Esophagus squamous epithelium (tissue), 5 donors: ENCODE measurements at regions not wholly inside any gene's neighbourhood (a gene's known extent, or its start where the extent isn't known, plus 50 kb on each side); places are given as distances from the start of the nearest gene placed in this dataset.

ENCODE experiments used
- DNase-seq: peaks from one replicate; lab custom pipeline; 2025; lab: John Stamatoyannopoulos, UW
- H3K27ac ChIP-seq, 4 donors: fragments of 200-600 bp; sonication (generic); one replicate each; pipeline ENCODE4 v1.5.1; 2016 to 2019; ENCODE audit warnings: mild to moderate bottlenecking in 1 of 4
- H3K27me3 ChIP-seq, 4 donors: fragments of 200-600 bp; sonication (generic); 1 replicate in 3 of 4; 2 replicates in 1 of 4; pipeline versions ENCODE4 v1.5.1 to v1.6.0; 2017 to 2021; ENCODE audit warnings: antibody characterized with exemption in 1 of 4
- H3K36me3 ChIP-seq, 3 donors: fragments of 200-600 bp; sonication (generic); one replicate each; pipeline ENCODE4 v1.5.1; 2016 to 2019
- H3K4me1 ChIP-seq, 3 donors: fragments of 200-600 bp; sonication (generic); one replicate each; pipeline ENCODE4 v1.5.1; 2017 to 2019
- H3K4me3 ChIP-seq, 4 donors: fragments of 200-600 bp; sonication (generic); 1 replicate in 3 of 4; 2 replicates in 1 of 4; pipeline ENCODE4 v1.5.1; 2016 to 2019; ENCODE audit warnings: mild to moderate bottlenecking in 2 of 4, moderate library complexity in 1 of 4
- H3K9me3 ChIP-seq, 3 donors: fragments of 200-600 bp; sonication (generic); one replicate each; pipeline ENCODE4 v1.5.1; 2016 to 2019
- CTCF ChIP-seq, 6 experiments: fragments of 450-650 bp in 4 of 6; fragments of 200-600 bp in 2 of 6; sonication (generic) in 2 of 6; IDR thresholded peaks; one replicate each; pipeline ENCODE4 v1.5.1; 2016 to 2019; ENCODE audit warnings: antibody characterized with exemption in 6 of 6, mild to moderate bottlenecking in 4 of 6, moderate library complexity in 4 of 6
- POLR2A ChIP-seq, 4 donors: fragments of 450-650 bp; IDR thresholded peaks; one replicate each; pipeline ENCODE4 v1.6.1; 2017; ENCODE audit warnings: antibody characterized with exemption in 4 of 4, mild to moderate bottlenecking in 4 of 4, moderate library complexity in 3 of 4
- WGBS, 2 donors: methylation state at CpG; one replicate each; pipeline ENCODE4 v1.1.5; 2018; 5-methylcytosine and 5-hydroxymethylcytosine counted together
- intact Hi-C: fragments of 100-400 bp; cut with DNase I; formaldehyde crosslinking; loops from one replicate; pipeline ENCODE4 v1.15.0; 2022
- donor health status: DM: yes; HTN: yes; CAD: no.

DNA sequence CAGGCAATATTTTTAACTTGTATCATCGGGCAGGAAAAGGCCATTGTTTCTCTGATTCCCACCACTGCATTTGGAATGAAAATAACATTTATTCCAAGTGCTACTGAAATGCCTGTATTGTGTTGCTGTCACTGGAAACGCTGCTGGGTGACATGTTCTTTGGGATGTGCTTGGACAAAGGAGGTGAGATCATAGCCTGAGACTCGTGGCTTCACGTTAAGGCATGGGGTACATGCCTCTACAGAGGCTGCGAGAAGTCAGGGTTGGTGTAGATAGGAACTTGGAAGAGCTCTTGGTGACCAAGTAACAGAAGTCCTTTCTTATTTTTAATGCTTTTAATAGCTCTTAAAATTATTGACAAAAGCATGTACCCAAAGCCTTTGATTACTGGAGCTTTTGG is 58.8 kb upstream of the MAF start:
- TF ChIP-seq CTCF (IDR thresholded peaks at IDR 0.05): no peak
- TF ChIP-seq POLR2A (IDR thresholded peaks at IDR 0.05): no peak
- 40 to 44% methylated on average over 5 of the region's 5 CpGs for WGBS, 2 donors

DNA sequence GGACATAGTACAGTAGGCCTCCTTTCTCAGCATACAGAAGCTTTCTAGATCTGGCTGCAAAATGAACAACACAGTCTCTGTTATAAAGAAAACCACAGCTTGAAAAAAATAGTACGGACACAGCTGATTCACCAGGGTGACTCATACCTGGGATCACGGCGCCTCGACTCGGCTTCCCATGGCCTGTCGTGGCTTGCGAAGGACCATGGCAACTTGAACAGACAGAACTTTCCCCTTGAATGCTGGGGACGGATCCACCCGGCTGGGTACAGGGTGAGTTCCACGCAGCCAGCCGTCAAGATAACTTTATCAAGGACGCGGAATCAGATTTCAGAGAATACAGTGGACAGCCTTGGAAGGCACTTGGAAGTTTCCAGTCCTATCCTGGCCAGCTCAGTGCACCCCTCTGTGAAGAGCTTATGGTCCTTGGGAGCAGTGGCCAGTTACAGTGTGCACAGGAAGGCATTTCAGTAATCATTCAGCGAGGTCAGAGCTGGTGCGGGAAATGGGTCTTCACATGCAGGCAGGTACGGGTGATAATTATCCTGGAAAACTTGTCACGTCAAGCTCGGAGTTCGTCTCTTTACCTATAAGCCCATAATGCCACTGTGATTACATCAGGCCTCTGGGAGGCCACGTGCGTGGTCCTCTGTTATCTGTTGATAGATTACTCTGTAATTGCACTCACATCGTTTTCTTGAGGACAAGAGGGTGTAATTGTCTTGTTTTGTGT is 57.9 kb upstream of the MAF start:
- Histone ChIP-seq H3K4me1 (peaks cover 18 to 75% (median 24%) of the 10 kb centered on the region in 3 donors), H3K4me3 (peak overlapping the region in 1 of 4 donors; percentile 22), H3K27me3 (no peaks in the 10 kb centered on the region), H3K27ac (peak overlapping the region; percentile 68 to 86 (median 82)), H3K36me3 (no peaks in the 10 kb centered on the region), H3K9me3 (no peaks in the 10 kb centered on the region)
- DNase-seq: no peak
- intact Hi-C loops: no loop called here
- WGBS, 2 donors: 37 to 59% methylated on average over 12 to 22 of the region's 22 CpGs
- TF ChIP-seq CTCF (IDR thresholded peaks at IDR 0.05) (no peak), POLR2A (IDR thresholded peaks at IDR 0.05) (no peak)

More for the DNA sequence above, 58.8 kb upstream of the MAF start:
- no peak for DNase-seq
- intact Hi-C loops: no loop called here
- peak overlapping the region in 3 of 4 donors; percentile 68 to 86 (median 81) for H3K27ac ChIP-seq
- peaks cover 18 to 75% (median 24%) of the 10 kb centered on the region in 3 donors for H3K4me1 ChIP-seq
- H3K9me3 ChIP-seq: no peaks in the 10 kb centered on the region
- H3K27me3 ChIP-seq: no peaks in the 10 kb centered on the region
- H3K36me3 ChIP-seq: no peaks in the 10 kb centered on the region
- H3K4me3 ChIP-seq: no peak overlapping the region

DNA sequence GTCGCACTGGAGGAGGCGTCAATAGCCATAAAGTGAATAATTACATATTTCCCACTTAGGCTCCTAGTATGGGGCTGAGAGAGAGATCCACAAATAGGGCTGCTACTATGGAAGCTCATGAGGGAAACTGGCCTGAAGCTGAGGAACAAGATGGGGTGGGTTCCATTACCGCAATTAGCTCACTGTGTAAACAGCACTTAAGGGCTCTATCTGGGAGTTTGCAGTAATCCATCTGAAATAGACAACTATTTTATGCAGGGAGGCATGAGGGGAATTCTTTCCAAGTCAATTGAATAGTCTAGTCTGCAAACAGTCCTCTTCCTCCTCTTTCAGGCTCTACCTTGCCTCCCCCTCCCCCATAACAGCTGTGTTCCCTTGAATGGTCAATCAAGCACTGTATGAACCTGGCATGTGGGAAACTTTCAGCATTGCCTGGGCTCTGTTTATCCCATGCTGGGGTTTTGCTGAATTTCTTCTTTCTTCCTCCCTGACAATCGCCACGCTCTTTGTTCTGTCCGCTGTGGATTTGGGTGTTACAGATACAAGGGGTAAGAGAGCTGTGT is 56.1 kb upstream of the MAF start:
- no peak for DNase-seq
- no peaks in the 10 kb centered on the region for H3K9me3 ChIP-seq

GRCh38 chr16:79653373-79653891 is 52.9 kb upstream of the MAF start:
- Histone ChIP-seq H3K36me3 (no peaks in the 10 kb centered on the region), H3K9me3 (no peaks in the 10 kb centered on the region), H3K4me3 (no peak overlapping the region), H3K27ac (peak overlapping the region; percentile 25 to 77 (median 45)), H3K27me3 (no peaks in the 10 kb centered on the region), H3K4me1 (peaks cover 17 to 72% (median 24%) of the 10 kb centered on the region in 3 donors)
- TF ChIP-seq CTCF (IDR thresholded peaks at IDR 0.05) (no peak), POLR2A (IDR thresholded peaks at IDR 0.05) (no peak)
- intact Hi-C loops: no loop called here
- no peak for DNase-seq
- 19 to 24% methylated on average over 3 to 5 of the region's 6 CpGs for WGBS, 2 donors

More for the DNA sequence above, 56.1 kb upstream of the MAF start:
- intact Hi-C loops: no loop called here
- H3K4me3 ChIP-seq: no peak overlapping the region
- H3K36me3 ChIP-seq: no peaks in the 10 kb centered on the region
- TF ChIP-seq CTCF (IDR thresholded peaks at IDR 0.05) (no peak), POLR2A (IDR thresholded peaks at IDR 0.05) (no peak)
- no peaks in the 10 kb centered on the region for H3K27me3 ChIP-seq
- WGBS, 2 donors: 80 to 81% methylated on average over 3 to 4 of the region's 6 CpGs
- H3K4me1 ChIP-seq: peaks cover 22 to 81% (median 23%) of the 10 kb centered on the region in 3 donors
- H3K27ac ChIP-seq: peak overlapping the region in 2 of 4 donors; percentile 5 to 49

DNA sequence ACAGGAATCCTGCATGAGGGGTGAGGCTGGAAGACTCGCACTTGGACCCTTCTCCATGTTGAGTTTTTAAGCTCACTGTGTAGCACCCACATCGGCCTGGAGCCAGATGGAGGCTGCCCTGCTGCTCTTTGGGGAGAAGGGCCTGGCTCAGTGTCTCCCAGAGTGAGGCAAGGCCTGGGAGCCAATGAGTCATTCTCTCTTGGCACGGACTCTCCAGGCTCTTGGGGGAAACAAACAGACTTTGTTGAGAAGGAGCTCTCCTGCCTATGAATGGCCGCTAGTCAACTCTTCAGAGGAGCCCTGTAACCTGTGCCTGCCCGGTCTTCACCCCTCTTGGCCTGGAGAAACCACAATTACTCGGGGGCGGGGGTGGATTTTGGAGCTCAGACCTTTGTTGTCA is 50.8 kb upstream of the MAF start:
- no peaks in the 10 kb centered on the region for H3K9me3 ChIP-seq
- no peak for DNase-seq
- H3K27me3 ChIP-seq: no peaks in the 10 kb centered on the region
- TF ChIP-seq POLR2A (IDR thresholded peaks at IDR 0.05) (no peak), CTCF (IDR thresholded peaks at IDR 0.05) (peak in 2 of 6 experiments; percentile 7 to 19)
- 24 to 48% methylated on average over 3 to 4 of the region's 7 CpGs for WGBS, 2 donors
- H3K4me3 ChIP-seq: no peak overlapping the region
- H3K4me1 ChIP-seq: peaks cover 10 to 52% (median 20%) of the 10 kb centered on the region in 3 donors
- intact Hi-C loops: no loop called here
- H3K36me3 ChIP-seq: no peaks in the 10 kb centered on the region
- H3K27ac ChIP-seq: peak overlapping the region in 2 of 4 donors; percentile 26 to 60
